GM21515 (cell line): ENCODE measurements at regions not wholly inside any gene's neighbourhood (a gene's known extent, or its start where the extent isn't known, plus 50 kb on each side); places are given as distances from the start of the nearest gene placed in this dataset.

ENCODE experiments used
- ATAC-seq: cut with Tn5 transposase; IDR thresholded peaks from one replicate; pipeline ENCODE4 v1.9.1; 2021; ENCODE audit not compliant: unreplicated experiment

DNA sequence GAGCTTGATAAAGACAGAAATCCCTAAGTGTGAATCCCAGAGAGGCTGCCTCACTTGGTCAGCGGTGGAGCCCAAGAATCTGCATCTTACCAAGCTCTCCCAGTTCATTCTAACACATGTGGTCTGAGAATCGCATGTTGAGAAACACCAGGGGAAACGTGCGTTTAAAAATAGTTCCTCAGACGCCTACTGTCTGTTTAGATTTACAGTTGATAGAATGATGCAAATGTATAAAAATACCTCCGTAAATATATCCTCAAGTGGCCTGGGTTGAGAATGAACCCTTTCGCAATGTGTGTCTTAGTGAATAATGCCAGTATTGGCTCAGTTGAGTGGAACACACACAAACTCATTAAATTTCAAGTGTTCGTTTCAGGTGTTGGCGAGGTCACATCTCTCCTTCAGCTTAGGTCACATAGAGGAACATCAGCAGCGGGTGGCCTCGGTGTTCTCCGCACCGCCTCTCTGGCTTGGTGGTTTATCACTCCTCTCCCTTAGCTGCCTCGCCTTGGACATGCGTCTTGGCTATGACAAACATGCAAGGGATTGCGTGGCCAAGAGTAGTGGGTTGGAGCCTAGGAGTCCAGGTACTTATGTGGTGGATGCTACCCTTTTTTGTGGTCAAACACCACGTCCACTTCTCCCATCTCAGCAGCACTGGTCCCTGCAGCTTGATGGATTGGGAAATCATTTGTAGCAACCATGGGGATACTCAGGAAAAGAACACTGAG, 117.6 kb upstream of the SPATA13 start:
- ATAC-seq = no peak

DNA sequence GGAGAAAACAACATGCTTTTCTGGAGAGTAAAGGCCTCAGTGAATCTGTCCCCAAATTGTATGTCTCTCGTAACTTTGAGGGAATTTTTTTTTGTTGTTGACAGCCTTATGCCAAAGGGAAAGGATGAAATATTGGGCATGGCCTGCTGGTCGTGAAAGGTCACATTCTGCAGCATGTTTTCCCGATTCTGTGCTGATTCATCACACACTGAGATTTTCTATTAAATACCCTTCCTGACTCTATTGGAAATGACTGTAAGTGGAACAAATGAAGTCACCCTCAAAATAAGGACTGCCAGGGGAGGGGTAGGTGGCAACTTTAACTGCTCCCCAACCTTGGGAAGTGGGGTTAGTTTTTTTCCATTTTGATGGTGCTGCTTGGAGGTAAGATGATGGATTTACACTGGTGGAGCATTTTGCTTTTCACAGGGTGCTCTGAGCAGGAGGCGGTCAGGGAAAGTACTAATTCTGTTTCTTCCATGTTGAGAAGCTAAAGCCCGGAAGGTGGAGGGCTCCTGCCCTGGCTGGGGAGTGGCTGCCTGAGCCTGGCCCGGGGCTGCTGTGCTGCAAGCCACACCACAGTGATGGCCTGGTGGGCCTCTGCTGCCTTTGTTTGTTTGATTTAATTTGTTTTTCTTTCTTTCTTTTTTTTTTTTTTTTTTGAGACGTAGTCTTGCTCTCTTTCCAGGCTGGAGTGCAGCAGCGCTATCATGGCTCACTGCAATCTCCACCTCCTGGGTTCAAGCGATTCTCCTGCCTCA, 116.8 kb upstream of the SPATA13 start:
- ATAC-seq = no peak

DNA sequence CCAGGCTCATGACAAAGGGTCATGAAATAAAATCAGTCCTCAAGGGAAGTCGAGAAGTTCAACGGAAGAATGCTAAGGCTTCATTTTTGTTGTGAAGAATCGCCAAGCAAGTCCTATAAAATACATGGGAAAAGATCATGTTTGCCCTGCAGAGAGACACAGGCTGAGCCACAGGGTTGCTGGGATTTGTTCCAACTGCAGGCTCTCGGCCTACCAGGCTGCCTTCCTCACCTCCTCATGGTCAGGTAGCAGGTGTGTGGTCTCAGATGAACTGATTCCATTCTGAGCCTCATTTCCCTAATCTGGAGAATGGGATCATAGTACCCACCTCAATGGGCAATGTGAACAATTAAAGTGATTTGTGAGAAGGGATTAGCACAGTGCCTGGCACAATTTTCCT, 114.9 kb upstream of the SPATA13 start:
- ATAC-seq = no peak

DNA sequence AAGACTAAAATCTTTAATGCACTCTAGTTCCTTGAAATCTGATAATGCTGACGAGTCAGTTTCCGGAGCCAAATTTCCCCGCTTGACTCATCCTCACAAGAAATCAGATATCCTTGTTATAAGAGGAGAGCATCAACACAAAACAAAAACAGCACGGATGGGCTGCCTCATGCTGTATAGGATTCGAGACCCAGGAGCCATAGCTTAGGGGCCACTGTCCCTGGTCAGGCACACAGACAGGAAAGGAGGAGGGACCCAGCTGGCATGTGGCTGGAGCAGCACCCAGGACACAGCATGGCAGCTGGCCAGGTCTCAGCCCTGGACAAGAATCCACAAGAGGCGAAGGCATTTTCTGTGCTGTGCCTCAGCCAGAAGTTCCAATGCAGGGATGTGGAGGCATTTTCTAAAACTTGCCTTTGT, 110.2 kb upstream of the SPATA13 start:
- no peak for ATAC-seq

DNA sequence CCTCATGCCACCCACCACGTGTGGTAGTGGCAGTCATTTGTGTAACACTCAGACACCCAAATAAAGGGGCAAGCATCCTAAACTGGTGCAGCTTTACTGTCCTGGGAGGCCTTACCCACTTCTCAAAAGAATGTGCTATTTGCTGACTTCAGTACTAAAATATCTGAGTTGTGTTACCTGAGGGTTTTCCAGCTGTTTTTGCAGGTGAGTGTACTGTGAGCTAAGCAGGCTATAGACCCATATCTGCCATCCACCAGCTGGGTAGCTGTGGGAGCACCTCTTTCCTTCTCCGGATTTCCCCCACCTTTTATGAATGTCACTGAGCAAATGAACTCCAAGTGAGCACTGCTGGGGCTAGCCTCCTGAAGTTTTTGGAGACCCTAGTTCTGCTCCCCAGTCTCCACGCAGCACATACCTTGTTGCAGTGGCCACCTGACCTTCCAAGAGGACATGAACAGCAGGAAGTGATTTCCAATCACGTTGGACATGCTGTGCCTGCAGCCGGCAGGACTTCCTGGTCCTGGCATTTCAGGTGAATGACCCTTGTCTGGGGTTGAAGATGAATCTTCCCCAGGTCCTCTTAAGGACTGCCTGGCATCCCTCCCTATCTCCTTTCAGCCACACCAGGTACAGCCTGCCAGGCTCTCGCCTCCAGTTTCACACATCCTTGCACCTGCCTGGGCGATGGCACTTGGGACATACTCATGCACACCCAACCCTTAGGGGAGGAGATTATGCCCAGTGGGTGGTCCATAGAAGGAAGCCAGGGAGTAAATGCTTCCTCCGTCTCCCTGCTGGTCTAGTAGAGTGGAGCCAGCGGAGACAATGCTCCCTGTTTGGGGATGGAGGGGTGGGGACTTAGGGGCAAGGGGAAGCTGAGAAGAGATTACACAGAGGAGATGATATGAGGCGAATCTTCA, 109.5 kb upstream of the SPATA13 start:
- no peak for ATAC-seq

DNA sequence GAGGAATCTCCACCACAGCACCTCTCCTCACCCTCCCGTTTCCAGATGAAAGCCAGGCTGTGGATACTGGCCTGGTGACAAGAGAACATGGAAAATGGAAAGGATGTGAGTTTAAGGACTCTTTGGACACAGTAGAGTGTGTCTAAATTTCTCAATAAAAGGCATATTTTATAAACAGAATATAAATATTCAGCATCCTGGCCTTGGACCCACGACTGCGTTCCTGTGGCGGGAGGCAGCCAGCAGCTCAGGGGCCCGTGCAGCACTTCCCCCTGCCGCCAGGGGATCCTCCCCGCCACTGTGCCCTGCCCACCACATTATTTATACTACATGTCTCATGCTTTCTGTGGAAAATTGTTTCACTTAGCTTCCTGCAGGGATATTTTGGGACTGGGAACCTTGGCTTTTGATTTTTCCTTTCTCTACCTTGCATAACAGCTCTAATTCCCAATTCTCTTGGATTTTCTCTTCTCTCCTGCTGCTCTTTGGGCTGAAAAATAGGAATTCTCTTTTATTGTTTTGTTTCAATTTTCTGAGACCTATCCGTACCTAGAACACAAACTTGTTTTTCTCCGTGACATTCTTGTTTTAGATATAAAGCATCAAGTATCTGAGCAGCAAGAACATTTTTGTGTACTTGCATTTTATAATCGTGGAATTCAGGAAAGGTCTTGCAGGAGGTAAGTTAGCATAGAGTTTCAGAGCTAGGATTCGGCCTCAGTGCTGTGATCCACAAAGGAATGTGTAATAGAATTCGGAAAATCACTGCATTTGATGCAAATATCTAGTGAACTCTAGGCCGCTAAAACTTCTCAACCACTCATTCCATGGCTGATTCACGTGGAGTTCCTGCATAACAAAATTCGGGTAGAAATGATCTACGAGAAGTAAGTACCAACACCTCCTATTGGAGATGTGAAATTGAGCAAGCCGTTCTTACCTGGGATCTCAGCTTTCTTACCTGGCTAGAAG, 107.7 kb upstream of the SPATA13 start:
- no peak for ATAC-seq

DNA sequence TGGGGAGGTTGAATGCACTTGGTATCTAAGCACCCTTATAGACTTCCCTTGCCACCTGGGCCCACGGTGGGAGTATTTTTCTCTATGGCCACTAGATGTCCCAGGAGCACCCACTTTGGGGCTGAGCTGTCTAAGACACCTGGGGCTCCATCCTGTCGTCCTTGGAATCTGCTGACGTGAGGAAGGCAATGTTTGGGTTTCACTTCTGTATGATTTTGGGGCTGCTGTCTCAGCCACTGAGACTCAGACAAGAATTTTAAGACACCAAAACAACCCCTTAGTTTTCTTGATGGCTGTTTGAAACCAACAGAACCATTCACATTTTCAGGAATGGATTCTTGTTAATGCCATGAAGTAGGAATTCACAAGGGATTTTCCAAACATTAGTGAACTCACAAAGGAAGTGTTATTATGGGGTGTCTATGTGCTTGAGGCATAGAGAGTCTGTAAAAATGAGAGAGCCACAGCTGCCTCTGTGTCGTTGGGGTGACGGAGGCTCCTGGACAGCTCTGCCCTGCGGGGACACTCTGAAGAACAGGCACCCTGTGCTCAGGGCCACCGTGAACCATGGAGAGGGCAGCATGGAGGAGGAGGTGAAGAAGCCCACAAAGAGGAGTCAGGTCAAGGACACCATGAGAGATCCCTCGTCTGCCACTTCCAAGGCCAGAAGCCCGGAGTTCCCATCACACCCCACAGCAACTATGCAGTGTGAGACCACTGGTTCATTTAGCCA, 106.8 kb upstream of the SPATA13 start:
- ATAC-seq = no peak

DNA sequence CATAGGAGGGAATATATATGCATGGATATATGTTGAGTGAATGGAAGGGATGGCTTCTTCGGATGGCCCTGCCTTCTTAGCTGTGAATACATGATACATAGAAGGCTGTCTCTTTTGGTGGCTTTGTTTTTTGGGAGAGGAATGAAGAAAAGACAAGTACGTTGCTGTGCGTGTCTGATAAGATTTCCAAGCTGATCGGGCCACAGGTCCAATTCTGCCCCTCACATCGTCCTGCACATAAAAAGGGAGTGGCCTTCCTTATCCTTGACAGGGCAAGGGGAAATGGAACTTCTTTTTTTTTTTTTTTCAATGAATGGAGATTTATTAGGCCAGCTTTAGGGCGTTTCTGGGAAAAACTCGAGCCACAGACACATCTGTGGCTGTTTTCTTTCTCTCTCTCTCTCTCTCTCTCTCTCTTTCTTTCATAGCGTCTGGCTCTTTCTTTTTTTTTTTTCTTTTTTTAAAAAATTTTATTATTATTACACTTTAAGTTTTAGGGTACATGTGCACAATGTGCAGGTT, 103.8 kb upstream of the SPATA13 start:
- ATAC-seq = no peak

DNA sequence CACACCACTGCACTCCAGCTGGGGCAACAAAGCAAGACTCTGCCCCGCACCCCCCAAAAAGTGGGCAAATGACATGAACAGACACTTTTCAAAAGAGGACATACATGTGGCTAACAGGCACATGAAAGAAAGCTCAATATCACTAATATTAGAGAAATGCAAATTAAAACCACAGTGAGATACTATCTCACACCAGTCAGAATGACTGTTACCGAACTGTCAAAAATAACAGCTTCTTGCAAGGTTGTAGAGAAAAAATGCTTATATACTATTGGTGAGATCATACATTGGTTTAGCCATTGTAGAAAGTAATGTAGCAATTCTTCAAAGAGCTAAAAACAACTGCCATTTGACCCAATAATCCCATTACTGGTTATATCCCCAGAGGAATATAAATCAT, 99.5 kb upstream of the SPATA13 start:
- ATAC-seq = no peak

DNA sequence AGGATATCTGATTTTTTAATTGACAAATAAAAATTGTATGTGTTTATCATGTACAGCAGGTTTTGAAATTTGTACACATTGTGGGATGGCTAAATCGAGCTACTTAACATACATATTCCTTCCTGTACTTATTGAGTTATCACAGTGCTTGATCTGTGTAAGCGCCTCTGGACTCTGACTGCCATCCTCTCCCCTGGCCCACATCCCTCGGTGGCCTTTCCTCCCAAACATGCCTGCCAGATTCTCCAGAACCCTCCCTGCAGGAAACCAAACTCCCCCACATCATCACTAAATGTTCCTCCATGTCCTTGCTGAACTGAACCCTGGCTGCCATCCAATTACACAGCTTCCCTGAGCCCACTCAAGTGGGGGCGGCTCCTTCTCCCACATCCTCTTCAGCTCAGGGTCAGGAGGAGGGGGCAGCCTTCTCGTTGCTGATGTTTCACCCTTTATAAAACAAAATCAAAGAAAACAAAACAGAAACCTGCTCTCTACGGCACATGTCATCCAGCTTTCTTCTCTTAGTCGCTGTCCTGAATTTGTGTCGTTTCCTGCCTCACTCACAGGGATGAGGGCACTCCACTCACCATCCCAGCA, 97.1 kb upstream of the SPATA13 start:
- ATAC-seq = no peak

DNA sequence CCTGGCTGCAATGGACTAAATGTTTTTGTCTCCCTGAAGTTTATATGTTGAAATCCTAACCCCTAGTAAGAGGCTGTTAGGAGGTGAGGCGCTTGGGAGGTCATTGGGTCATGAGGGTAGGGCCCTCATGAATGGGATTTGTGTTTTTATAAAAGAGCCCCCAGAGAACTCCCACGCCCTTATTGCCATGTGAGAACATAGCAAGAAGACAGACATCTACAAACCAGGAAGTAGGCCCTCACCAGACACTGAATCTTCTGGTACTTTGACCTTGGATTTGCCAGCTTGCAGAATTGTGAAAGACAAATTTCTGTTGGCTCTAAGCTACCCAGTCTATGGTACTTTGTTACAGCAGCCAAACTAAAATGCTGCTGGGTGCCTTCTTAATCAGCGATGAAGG, 96.1 kb upstream of the SPATA13 start:
- ATAC-seq = no peak

DNA sequence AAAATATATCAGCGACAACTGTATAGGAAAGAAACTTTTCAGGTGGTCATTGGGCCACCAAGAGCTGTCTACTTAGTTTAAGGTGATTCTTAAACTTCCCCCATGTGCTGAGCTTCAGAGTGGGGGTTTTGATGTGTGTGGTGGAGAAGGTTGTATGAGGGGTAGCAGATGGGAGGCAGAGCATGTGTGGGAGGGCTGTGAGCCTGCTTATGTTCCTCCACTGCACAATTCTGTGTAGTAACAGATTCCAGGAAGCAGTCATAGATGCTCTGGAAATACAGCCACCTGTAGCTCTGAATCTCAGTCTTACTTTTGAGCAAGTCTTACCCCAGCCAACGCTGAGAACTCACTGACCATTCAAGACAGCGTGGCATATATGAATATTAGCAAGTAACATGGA, 95.3 kb upstream of the SPATA13 start:
- ATAC-seq = no peak

DNA sequence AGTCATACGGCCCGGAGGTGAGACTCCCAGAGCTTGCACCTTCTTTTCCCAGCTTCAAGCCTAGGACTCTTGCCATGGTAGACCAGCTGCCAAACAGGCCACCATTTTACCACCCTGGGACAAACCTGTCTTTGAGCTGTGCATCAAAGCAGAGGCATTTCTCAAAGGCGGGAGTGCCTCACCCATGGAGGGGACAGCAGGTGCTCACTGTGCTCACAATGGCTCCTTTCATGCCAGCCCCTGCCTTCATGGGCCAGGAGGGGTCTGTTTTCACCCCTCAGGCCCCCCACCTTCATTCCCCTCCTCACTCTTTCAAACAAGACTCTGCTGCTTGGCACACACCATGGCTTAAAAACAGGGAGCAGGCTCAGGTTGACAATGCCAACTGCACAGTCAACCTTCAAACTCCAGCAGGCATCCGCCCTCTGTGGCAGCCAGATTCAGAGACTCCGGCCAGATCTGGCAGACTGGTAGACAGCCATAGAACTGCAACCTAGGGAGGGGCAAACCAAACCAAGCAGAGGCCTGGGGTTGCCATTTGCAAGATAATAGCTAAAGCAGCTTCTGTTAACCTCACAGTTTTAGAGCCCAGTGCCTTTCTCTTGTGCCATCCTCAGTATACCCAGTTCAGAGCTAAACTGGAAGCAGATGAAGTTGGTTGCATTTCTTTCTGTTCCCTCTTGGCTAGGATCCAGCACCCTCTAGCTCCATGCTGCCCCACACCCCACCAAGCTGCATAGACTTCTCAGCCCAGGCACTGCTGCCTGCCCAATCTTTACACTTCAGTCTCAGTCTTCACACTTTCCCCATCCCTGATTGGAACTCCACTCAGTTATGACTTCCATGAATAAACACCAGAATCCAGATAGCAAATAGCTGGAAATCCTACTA, 93.9 kb upstream of the SPATA13 start:
- ATAC-seq = no peak

DNA sequence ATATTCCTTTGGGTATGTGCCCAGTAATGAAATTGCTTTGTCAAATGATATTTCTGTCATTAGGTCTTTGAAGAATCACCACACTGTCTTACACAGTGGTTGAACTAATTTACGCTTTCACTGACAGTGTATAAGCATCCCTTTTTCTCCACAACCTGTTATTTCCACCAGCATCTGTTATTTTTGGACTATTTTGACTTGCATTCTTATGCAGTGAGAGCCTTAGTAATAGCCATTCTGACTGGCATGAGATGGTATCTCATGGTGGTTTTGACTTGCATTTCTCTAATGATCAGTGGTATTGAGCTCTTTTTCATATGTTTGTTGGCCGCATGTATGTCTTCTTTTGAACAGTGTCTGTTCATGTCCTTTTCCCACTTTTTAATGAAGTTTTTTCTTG, 92.0 kb upstream of the SPATA13 start:
- ATAC-seq = no peak

DNA sequence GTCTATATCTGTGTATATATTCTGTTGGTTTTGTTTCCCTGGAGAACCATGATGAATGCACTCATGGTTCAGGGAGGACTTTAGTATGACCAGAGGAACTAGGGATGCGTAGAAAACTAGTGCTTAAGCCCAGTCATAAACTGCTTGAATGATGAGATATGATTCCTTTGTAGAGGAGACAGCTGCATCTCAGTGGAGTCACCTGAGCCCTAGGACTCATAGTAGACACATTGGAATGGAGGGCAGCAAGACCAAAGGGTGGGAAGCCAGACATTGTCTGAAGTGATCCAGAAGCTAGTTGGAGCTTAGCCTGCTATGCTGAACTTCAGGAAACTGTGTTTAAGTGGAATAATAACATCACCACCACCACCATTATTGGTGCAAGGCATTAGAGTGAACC, 89.5 kb upstream of the SPATA13 start:
- ATAC-seq = no peak

DNA sequence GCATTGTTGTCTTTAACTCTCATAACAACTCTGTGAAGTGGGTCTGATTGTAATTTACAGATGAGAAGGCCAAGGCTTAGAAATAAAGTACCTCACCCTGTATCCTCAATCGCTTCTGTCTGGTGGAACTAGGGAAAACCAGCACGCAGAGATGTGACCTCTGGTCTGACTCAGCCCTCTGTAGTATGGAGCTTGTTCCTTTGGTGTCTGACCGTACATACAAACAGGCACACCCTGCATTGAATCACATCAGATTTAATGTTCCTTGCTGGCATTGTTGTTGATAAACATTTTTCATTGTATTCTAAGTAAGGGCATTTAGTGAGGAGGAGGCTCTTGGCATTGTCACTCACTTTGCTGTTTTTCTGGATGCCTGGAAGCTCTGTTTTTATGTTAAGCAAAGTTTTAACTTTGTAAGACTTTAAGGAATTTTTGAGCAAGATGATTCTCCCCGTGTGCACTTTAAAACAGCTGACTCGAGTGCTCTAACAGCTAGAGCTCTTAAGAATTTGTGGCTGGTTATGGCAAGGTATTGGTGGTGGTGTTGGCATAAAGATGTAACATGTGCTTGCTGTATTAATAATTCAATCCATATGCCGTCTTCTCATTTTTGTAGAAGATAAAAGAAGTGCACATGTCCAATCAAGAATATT, 89.0 kb upstream of the SPATA13 start:
- no peak for ATAC-seq

DNA sequence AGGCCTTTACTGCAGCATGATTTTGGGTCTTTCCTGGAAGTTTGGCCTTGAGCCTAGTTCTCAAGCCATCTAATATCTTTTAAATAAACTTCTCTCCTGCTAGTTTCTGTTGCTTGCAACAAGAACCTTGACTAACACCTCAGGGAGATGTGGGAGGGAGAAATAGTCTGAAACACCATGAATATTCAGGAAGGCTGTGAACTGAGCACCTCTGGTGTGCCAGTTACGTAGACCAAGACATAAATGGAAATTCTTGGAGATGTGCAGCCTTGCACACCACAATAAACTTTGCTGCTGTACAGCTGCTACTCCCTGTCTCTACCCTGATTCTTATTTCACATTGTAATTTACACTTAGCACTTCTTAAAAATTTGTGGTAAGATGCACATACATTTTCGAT, 86.9 kb upstream of the SPATA13 start:
- ATAC-seq = no peak

DNA sequence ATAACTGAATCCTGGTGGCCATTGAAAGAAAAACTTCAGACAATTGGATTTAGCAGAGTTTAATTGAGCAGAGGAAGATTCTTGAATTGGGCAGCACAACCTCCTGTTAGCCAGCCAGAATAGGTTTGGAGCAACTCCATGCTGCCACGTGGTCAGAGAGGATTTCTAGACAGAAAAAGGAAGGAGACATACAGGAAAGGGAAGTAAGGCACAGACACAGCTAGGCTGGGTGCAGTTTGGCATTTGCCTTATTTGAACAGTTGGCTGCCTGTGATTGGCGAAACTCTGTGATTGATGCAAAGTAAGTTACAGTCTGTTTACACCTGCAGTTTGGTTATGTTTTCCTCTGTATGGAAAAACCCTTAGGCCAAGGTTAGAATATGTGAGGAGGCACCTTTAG, 85.8 kb upstream of the SPATA13 start:
- ATAC-seq = no peak
